B cell (primary cell): ENCODE measurements at regions not wholly inside any gene's neighbourhood (a gene's known extent, or its start where the extent isn't known, plus 50 kb on each side); places are given as distances from the start of the nearest gene placed in this dataset.

Experiments used
- ATAC-seq: fragments of 200-7000 bp; cut with Tn5 transposase; one replicate; pipeline ENCODE4 v1.10.0; 2021; ENCODE audit warnings: low read depth, mild to moderate bottlenecking, moderate number of reproducible peaks, moderate library complexity
- CTCF ChIA-PET: fragments of 350-600 bp; sonication (Branson Sonifier 250); formaldehyde crosslinking; loops from one replicate; lab custom pipeline; 2021; ENCODE audit warnings: antibody characterized with exemption, inconsistent platforms; lab: Charles Lee
- POLR2A ChIA-PET: fragments of 350-600 bp; sonication (Branson Sonifier 250); formaldehyde crosslinking; loops from one replicate; lab custom pipeline; 2021; ENCODE audit warnings: antibody characterized with exemption; lab: Charles Lee
- DNase-seq: peaks from one replicate; pipeline ENCODE4 v3.0.0; 2013
- H2AFZ ChIP-seq: 2 replicates; pipeline ENCODE4 v1.6.1; 2012; ENCODE audit warnings: mild to moderate bottlenecking, low read depth, low read length; ENCODE audit not compliant: insufficient read depth, poor library complexity, severe bottlenecking
- H3K27ac ChIP-seq, 2 donors: 1 replicate in 1 of 2; 2 replicates in 1 of 2; pipeline ENCODE4 v1.5.1; 2012 to 2013; ENCODE audit warnings: low read length in 2 of 2, mild to moderate bottlenecking in 2 of 2, moderate library complexity in 1 of 2
- H3K27me3 ChIP-seq, 4 experiments: fragments of 200-600 bp in 1 of 4; sonication (generic) in 1 of 4; replicated peaks in 1 of 4; 1 replicate in 2 of 4; 2 replicates in 2 of 4; pipeline versions ENCODE4 v1.6.1 to v1.7.0; 2013 to 2016; ENCODE audit warnings: low read length in 3 of 4, mild to moderate bottlenecking in 2 of 4, mixed read lengths in 1 of 4, moderate library complexity in 1 of 4; ENCODE audit not compliant: insufficient read depth in 4 of 4, control insufficient read depth in 3 of 4; ENCODE audit errors: control extremely low read depth in 1 of 4
- H3K36me3 ChIP-seq, 2 experiments: replicated peaks in 1 of 2; 1 replicate in 1 of 2; 2 replicates in 1 of 2; pipeline versions ENCODE4 v1.6.1 to v1.7.1; 2013; ENCODE audit warnings: low read length in 1 of 2; ENCODE audit not compliant: insufficient read depth in 2 of 2, control insufficient read depth in 1 of 2; ENCODE audit errors: control extremely low read depth in 1 of 2, extremely low read depth in 1 of 2
- H3K4me1 ChIP-seq, 2 donors: fragments of 200-600 bp in 1 of 2; sonication (generic) in 1 of 2; 1 replicate in 1 of 2; 2 replicates in 1 of 2; pipeline versions ENCODE4 v1.5.1 to v1.6.1; 2013 to 2017; ENCODE audit warnings: low read length in 2 of 2; ENCODE audit not compliant: control insufficient read depth in 2 of 2, insufficient read depth in 2 of 2
- H3K4me2 ChIP-seq: replicated peaks from 2 replicates; pipeline ENCODE3; 2012; ENCODE audit warnings: mild to moderate bottlenecking, low read depth, low read length; ENCODE audit not compliant: poor library complexity, severe bottlenecking
- H3K4me3 ChIP-seq, 5 experiments: fragments of 200-600 bp in 1 of 5; sonication (generic) in 1 of 5; 1 replicate in 3 of 5; 2 replicates in 2 of 5; pipeline versions ENCODE4 v1.5.1 to v1.7.0; 2011 to 2016; ENCODE audit warnings: low read length in 4 of 5, mild to moderate bottlenecking in 4 of 5, low read depth in 2 of 5, control low read depth in 1 of 5, moderate library complexity in 1 of 5; ENCODE audit not compliant: insufficient read depth in 1 of 5; ENCODE audit errors: control extremely low read depth in 1 of 5, extremely low read depth in 1 of 5
- H3K79me2 ChIP-seq: fragments of 200-600 bp; sonication (generic); one replicate; pipeline ENCODE4 v1.6.0; 2016; ENCODE audit warnings: low read length; ENCODE audit not compliant: control insufficient read depth, insufficient read depth
- H3K9ac ChIP-seq: fragments of 200-600 bp; sonication (generic); 2 replicates; pipeline ENCODE4 v1.6.1; 2017; ENCODE audit warnings: mild to moderate bottlenecking, low read length, moderate library complexity
- H3K9me3 ChIP-seq, 3 donors: one replicate each; pipeline versions ENCODE4 v1.6.1 to v1.7.1; 2013; ENCODE audit warnings: low read length in 2 of 3; ENCODE audit not compliant: control insufficient read depth in 2 of 3, insufficient read depth in 1 of 3; ENCODE audit errors: control extremely low read depth in 1 of 3
- H4K20me1 ChIP-seq: 2 replicates; pipeline ENCODE4 v1.6.0; 2012; ENCODE audit warnings: mild to moderate bottlenecking, low read length; ENCODE audit not compliant: insufficient read depth, control insufficient read depth, poor library complexity, severe bottlenecking
- H3K27ac Mint-ChIP-seq: one replicate; pipeline ENCODE4 v1.8.0; 2021; ENCODE audit warnings: mixed read lengths
- H3K27me3 Mint-ChIP-seq: one replicate; pipeline ENCODE4 v1.8.0; 2021; ENCODE audit warnings: mixed read lengths
- H3K4me1 Mint-ChIP-seq: one replicate; pipeline ENCODE4 v1.8.0; 2021; ENCODE audit warnings: mixed read lengths
- H3K4me3 Mint-ChIP-seq: one replicate; pipeline ENCODE4 v1.8.0; 2021; ENCODE audit warnings: mixed read lengths
- H3K9me3 Mint-ChIP-seq: one replicate; pipeline ENCODE4 v1.8.0; 2022; ENCODE audit warnings: mixed read lengths; ENCODE audit not compliant: insufficient read depth
- EZH2 ChIP-seq: IDR thresholded peaks from 2 replicates; pipeline ENCODE4 v1.6.1; 2012; ENCODE audit warnings: borderline replicate concordance, low read depth, mild to moderate bottlenecking, moderate library complexity, low read length; ENCODE audit not compliant: insufficient read depth, poor library complexity, severe bottlenecking
- WGBS: methylation state at CpG from one replicate; pipeline ENCODE4 v1.1.5; 2013; ENCODE audit warnings: missing lambda C conversion rate; ENCODE audit not compliant: insufficient coverage; 5-methylcytosine and 5-hydroxymethylcytosine counted together
- intact Hi-C: fragments of 100-400 bp; cut with micrococcal nuclease; formaldehyde crosslinking; loops from one replicate; pipeline ENCODE4 v1.10.0; 2022
- TF ChIP-seq, protein P1 (sequence below): fragments of 200-600 bp; IDR thresholded peaks from one replicate; pipeline ENCODE4 v1.8.0; 2022; ENCODE audit warnings: antibody characterized with exemption, mild to moderate bottlenecking

DNA sequence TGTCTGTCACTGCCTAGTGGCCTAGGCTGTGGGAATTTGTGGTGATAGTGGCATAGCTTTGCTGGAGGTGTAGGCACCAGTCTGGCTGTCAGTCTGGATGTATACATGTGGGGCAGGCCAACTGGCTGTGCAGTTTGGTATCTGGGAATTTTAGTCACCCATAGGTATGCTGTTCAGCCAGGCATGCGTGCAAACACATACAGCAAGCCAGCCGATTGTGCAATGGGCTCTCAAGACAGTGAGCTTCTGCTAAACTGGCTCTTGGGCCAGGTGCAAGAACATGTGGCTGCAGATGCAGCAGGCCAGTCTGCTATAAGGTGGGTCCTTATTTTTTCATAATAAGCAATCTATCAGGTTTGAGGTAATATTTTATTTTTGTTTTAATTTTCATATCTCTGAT lies 87.1 kb upstream of the PLSCR5 start:
- Histone ChIP-seq H3K27me3 (no peaks in the 10 kb centered on the region), H3K4me3 (no peak overlapping the region), H4K20me1 (no peaks in the 10 kb centered on the region), H3K4me2 (no peak overlapping the region), H3K79me2 (no peaks in the 10 kb centered on the region), H2AFZ (no peak overlapping the region), H3K27ac (no peak overlapping the region), H3K9ac (no peak overlapping the region), H3K36me3 (no peaks in the 10 kb centered on the region), H3K4me1 (no peaks in the 10 kb centered on the region), H3K9me3 (peaks cover 0 to 5% (median 3%) of the 10 kb centered on the region in 3 donors)
- no peaks in the 10 kb centered on the region for H3K27me3 Mint-ChIP-seq
- no peaks in the 10 kb centered on the region for H3K4me1 Mint-ChIP-seq
- 100% methylated on average over 2 of the region's 2 CpGs for WGBS
- peaks cover 3% of the 10 kb centered on the region for H3K9me3 Mint-ChIP-seq
- TF ChIP-seq, protein P1, sequence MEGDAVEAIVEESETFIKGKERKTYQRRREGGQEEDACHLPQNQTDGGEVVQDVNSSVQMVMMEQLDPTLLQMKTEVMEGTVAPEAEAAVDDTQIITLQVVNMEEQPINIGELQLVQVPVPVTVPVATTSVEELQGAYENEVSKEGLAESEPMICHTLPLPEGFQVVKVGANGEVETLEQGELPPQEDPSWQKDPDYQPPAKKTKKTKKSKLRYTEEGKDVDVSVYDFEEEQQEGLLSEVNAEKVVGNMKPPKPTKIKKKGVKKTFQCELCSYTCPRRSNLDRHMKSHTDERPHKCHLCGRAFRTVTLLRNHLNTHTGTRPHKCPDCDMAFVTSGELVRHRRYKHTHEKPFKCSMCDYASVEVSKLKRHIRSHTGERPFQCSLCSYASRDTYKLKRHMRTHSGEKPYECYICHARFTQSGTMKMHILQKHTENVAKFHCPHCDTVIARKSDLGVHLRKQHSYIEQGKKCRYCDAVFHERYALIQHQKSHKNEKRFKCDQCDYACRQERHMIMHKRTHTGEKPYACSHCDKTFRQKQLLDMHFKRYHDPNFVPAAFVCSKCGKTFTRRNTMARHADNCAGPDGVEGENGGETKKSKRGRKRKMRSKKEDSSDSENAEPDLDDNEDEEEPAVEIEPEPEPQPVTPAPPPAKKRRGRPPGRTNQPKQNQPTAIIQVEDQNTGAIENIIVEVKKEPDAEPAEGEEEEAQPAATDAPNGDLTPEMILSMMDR: no peak
- TF ChIP-seq EZH2: no peak
- ChIA-PET POLR2A (no interaction called here), CTCF (no interaction called here)
- H3K4me3 Mint-ChIP-seq: no peak overlapping the region
- DNase-seq (no peak), ATAC-seq (no peak)
- H3K27ac Mint-ChIP-seq: no peak overlapping the region
- intact Hi-C loops: no loop called here

DNA sequence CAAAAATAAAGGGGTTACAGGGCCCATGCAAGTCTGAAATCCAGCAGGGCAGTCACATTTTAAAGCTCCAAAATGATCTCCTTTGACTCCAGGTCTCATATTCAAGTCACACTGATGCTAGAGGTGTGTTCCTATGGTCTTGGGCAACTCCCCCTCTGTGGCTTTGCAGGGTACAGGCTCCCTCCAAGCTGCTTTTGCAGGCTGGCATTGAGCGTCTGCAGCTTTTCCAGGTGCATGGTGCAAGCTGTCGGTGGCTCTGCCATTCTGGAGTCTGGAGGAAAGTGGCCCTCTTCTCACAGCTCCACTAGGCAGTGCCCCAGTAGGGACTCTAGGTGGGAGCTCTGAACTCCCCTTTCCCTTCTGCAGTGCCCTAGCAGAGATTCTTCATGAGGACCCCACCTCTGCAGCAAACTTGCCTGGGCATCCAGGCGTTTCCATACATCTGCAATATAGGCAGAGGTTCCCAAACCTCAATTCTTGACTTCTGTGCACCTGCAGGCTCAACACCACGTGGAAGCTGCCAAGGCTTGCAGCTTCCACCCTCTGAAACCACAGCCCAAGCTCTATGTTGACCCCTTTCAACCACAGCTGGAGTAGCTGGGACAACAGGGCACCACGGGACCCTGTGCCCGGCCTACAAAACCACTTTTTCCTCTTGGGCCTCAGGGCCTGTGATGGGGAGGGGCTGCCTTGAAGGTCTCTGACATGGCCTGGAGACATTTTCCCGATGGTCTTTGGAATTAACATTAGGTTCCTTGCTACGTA lies 80.1 kb upstream of the PLSCR5 start:
- Histone ChIP-seq H3K27me3 (no peaks in the 10 kb centered on the region), H3K36me3 (no peaks in the 10 kb centered on the region), H2AFZ (no peak overlapping the region), H3K4me3 (no peak overlapping the region), H4K20me1 (no peaks in the 10 kb centered on the region), H3K79me2 (no peaks in the 10 kb centered on the region), H3K4me1 (no peaks in the 10 kb centered on the region), H3K9me3 (no peaks in the 10 kb centered on the region), H3K9ac (no peak overlapping the region), H3K27ac (no peak overlapping the region), H3K4me2 (no peak overlapping the region)
- intact Hi-C loops: no loop called here
- TF ChIP-seq, protein P1: no peak
- no peak for TF ChIP-seq EZH2
- H3K9me3 Mint-ChIP-seq: no peaks in the 10 kb centered on the region
- DNase-seq (no peak), ATAC-seq (no peak)
- H3K27ac Mint-ChIP-seq: no peak overlapping the region
- no peak overlapping the region for H3K4me3 Mint-ChIP-seq
- ChIA-PET POLR2A (no interaction called here), CTCF (no interaction called here)
- 81% methylated on average over 8 of the region's 8 CpGs for WGBS
- H3K4me1 Mint-ChIP-seq: no peaks in the 10 kb centered on the region
- H3K27me3 Mint-ChIP-seq: no peaks in the 10 kb centered on the region
